Upper lobe of left lung (tissue), 6 donors: ENCODE measurements at regions not wholly inside any gene's neighbourhood (a gene's known extent, or its start where the extent isn't known, plus 50 kb on each side); places are given as distances from the start of the nearest gene placed in this dataset.
"Not testable (repeated sequence)": the region's sequence is repeated elsewhere in the genome, so short reads cannot be mapped to it uniquely, and the experiment has no call there.

Experiments used
- ATAC-seq, 2 donors: fragments of 200-7000 bp; cut with Tn5 transposase; one replicate each; pipeline ENCODE4 v1.9.1; 2022; ENCODE audit warnings: mild to moderate bottlenecking in 2 of 2, moderate library complexity in 2 of 2; ENCODE audit not compliant: low FRiP score in 2 of 2
- DNase-seq, 2 donors: peaks; one replicate each; pipeline ENCODE4 v3.0.0-alpha.2; 2019 to 2020
- H3K27ac ChIP-seq, 4 donors: fragments of 200-600 bp; sonication (generic); one replicate each; pipeline ENCODE4 v1.5.1; 2016 to 2019
- H3K27me3 ChIP-seq, 4 donors: fragments of 200-600 bp; sonication (generic); one replicate each; pipeline ENCODE4 v1.5.1; 2017 to 2019
- H3K36me3 ChIP-seq, 4 donors: fragments of 200-600 bp; sonication (generic); one replicate each; pipeline ENCODE4 v1.5.1; 2016 to 2019
- H3K4me1 ChIP-seq, 4 donors: fragments of 200-600 bp; sonication (generic); one replicate each; pipeline ENCODE4 v1.5.1; 2018 to 2019
- H3K4me3 ChIP-seq, 4 donors: fragments of 200-600 bp; sonication (generic); one replicate each; pipeline ENCODE4 v1.5.1; 2017 to 2019; ENCODE audit warnings: mild to moderate bottlenecking in 2 of 4, moderate library complexity in 1 of 4
- H3K9me3 ChIP-seq, 4 donors: fragments of 200-600 bp; sonication (generic); one replicate each; pipeline ENCODE4 v1.5.1; 2018 to 2019
- EP300 ChIP-seq, 4 donors: sonication (generic); formaldehyde crosslinking; IDR thresholded peaks; one replicate each; pipeline ENCODE4 v1.5.1; 2017; ENCODE audit warnings: antibody characterized with exemption in 4 of 4, control low read depth in 2 of 4
- POLR2A ChIP-seq, 4 donors: fragments of 450-650 bp; IDR thresholded peaks; one replicate each; pipeline ENCODE4 v1.5.1; 2016 to 2017; ENCODE audit warnings: antibody characterized with exemption in 4 of 4, mild to moderate bottlenecking in 2 of 4
- POLR2AphosphoS5 ChIP-seq, 2 donors: sonication (generic); formaldehyde crosslinking; IDR thresholded peaks; one replicate each; pipeline ENCODE4 v1.5.1; 2017; ENCODE audit warnings: antibody characterized with exemption in 2 of 2
- WGBS, 2 donors: methylation state at CpG; one replicate each; pipeline ENCODE4 v1.1.5; 2017 to 2018; 5-methylcytosine and 5-hydroxymethylcytosine counted together
- TF ChIP-seq, protein P1 (sequence below), 6 experiments: fragments of 450-650 bp in 4 of 6; fragments of 200-600 bp in 2 of 6; sonication (generic) in 2 of 6; IDR thresholded peaks; one replicate each; pipeline ENCODE4 v1.5.1; 2016 to 2019; ENCODE audit warnings: antibody characterized with exemption in 6 of 6
- donor health status: DM: no; HTN: no; CAD: no; lungs with moderate emphysema.
- donor health status: DM: no; HTN: yes; CAD: no; lungs with severe emphysema.

DNA sequence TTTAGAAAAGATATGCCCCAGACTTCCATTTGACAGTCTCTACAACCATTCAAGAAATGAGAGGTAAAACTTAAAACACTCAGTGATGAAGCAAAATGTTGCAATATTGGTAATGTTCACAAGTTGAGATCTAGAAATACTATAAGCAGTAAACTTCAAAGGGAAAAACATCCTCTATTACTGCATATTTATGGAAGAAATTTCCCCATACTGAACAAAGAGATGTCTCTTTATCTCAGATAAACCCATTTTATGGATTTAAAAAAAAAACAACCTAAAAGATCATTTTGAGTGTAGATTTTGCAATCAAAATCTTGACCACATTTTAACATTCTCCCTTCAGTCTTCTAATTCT, 177.8 kb upstream of the TAB2 start:
- ATAC-seq = no peak
- DNase-seq = no peak
- Histone ChIP-seq H3K27me3 (no peaks in the 10 kb centered on the region), H3K27ac (peak overlapping the region in 3 of 4 donors; percentile 12 to 60 (median 23)), H3K4me3 (no peak overlapping the region), H3K9me3 (no peaks in the 10 kb centered on the region), H3K4me1 (peaks cover 0 to 10% (median 8%) of the 10 kb centered on the region in 4 donors), H3K36me3 (no peaks in the 10 kb centered on the region)
- TF ChIP-seq, protein P1, sequence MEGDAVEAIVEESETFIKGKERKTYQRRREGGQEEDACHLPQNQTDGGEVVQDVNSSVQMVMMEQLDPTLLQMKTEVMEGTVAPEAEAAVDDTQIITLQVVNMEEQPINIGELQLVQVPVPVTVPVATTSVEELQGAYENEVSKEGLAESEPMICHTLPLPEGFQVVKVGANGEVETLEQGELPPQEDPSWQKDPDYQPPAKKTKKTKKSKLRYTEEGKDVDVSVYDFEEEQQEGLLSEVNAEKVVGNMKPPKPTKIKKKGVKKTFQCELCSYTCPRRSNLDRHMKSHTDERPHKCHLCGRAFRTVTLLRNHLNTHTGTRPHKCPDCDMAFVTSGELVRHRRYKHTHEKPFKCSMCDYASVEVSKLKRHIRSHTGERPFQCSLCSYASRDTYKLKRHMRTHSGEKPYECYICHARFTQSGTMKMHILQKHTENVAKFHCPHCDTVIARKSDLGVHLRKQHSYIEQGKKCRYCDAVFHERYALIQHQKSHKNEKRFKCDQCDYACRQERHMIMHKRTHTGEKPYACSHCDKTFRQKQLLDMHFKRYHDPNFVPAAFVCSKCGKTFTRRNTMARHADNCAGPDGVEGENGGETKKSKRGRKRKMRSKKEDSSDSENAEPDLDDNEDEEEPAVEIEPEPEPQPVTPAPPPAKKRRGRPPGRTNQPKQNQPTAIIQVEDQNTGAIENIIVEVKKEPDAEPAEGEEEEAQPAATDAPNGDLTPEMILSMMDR (IDR thresholded peaks at IDR 0.05) = no peak
- TF ChIP-seq POLR2AphosphoS5 (IDR thresholded peaks at IDR 0.05) = no peak
- no peak for TF ChIP-seq POLR2A (IDR thresholded peaks at IDR 0.05)
- TF ChIP-seq EP300 (IDR thresholded peaks at IDR 0.05) = no peak

DNA sequence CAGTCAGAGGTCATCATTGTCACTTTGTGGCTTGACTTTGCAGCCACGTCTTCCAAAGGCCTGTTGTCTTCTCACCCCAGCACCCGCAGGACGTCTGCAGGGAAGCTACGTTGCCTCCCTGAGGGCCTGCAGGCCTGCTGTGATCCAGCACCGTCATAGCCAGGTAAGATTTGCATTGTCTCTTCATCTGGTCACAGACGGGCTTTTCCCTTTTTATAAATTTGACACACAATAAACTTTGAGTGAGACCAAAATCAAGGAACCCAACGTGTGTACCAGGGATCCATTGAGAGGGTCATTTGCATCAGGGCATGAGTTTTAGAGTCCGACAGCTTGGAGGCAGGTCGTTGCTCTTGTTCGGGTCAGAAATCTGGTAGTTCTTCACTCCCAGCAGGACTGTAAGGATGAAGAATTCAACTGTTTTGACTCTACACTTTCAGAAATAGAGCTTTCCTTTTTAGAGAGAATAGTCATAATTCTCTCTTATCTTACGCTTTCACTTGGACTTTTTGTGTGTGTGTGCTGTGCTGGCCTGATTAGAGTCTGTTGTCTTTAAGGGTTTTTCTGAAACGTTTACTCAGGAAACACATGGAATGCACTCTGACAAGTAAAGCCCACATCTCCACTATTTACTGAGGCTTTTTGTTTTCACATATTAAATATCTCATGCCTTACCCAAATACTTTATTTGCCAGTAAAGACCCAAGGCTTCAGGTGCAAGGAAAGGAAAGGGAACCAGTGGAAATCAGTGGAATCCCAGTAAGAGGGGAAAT, 177.2 kb upstream of the TAB2 start:
- ATAC-seq (no peak), DNase-seq (no peak)
- no peaks in the 10 kb centered on the region for H3K9me3 ChIP-seq
- no peak overlapping the region for H3K4me3 ChIP-seq
- H3K36me3 ChIP-seq = no peaks in the 10 kb centered on the region
- H3K27me3 ChIP-seq = no peaks in the 10 kb centered on the region
- H3K4me1 ChIP-seq = peaks cover 0 to 10% (median 7%) of the 10 kb centered on the region in 4 donors
- TF ChIP-seq POLR2AphosphoS5 (IDR thresholded peaks at IDR 0.05) (no peak), EP300 (IDR thresholded peaks at IDR 0.05) (no peak), POLR2A (IDR thresholded peaks at IDR 0.05) (no peak)
- TF ChIP-seq, protein P1 (IDR thresholded peaks at IDR 0.05) = no peak
- peak overlapping the region in 3 of 4 donors; percentile 12 to 60 (median 23) for H3K27ac ChIP-seq
- WGBS, 2 donors = 45 to 48% methylated on average over 12 of the region's 12 CpGs

DNA sequence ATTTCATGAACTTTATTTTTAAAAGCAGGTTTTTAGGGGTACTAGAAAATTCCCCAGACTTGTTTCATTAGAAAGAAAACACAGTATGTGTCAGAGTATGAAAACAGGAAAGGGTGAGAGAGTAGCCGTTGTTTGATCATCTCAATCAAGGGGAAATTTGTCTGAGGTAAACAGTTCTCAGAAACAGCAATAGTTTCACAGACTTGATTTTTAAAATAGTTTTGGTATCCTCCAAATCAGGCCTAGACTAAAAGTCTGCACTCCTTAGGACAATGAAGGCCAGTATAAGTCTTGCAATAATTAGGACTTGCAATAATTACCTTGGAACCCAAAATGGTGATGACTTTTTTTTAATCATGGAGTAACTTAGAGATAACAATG, 176.6 kb upstream of the TAB2 start:
- ATAC-seq (no peak), DNase-seq (no peak)
- 23 to 26% methylated on average over 1 of the region's 1 CpG for WGBS, 2 donors
- Histone ChIP-seq H3K27me3 (no peaks in the 10 kb centered on the region), H3K9me3 (no peaks in the 10 kb centered on the region), H3K27ac (peak overlapping the region in 2 of 4 donors; percentile 12 to 60), H3K4me1 (peaks cover 0 to 10% (median 7%) of the 10 kb centered on the region in 4 donors), H3K4me3 (no peak overlapping the region), H3K36me3 (no peaks in the 10 kb centered on the region)
- TF ChIP-seq, protein P1 (IDR thresholded peaks at IDR 0.05) = no peak
- TF ChIP-seq POLR2AphosphoS5 (IDR thresholded peaks at IDR 0.05) (no peak), POLR2A (IDR thresholded peaks at IDR 0.05) (no peak)

DNA sequence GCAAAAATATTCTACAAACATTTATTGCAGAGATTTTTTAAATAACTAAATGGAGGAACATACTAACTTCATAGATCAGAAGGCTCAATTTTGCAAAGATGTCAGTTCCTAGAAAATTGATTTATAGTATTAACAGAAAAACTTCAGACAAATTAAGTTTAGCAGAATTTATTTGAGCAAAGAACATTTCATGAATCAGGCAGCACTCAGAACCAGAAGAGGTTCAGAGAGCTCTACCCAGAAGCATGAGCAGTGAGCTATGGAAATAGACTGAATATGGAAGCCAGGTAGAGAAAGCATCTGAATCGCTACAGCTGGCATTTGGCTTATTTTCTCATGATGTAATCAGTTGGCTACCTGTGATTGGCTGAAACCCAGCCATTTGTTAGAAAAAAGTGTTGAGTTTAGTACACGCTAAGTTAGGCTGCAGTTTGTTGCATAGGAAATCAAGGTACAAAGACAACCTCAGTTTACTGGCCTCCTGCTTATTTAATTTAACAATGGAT, 174.5 kb upstream of the TAB2 start:
- Histone ChIP-seq H3K9me3 (no peaks in the 10 kb centered on the region), H3K4me1 (peaks cover 1 to 10% (median 7%) of the 10 kb centered on the region in 4 donors), H3K36me3 (no peaks in the 10 kb centered on the region), H3K27ac (no peak overlapping the region), H3K27me3 (no peaks in the 10 kb centered on the region), H3K4me3 (no peak overlapping the region)
- DNase-seq (no peak), ATAC-seq (no peak)
- TF ChIP-seq POLR2AphosphoS5 (IDR thresholded peaks at IDR 0.05) (no peak), POLR2A (IDR thresholded peaks at IDR 0.05) (no peak), EP300 (IDR thresholded peaks at IDR 0.05) (no peak)
- TF ChIP-seq, protein P1 (IDR thresholded peaks at IDR 0.05) = no peak
- 93 to 96% methylated on average over 2 of the region's 2 CpGs for WGBS, 2 donors

DNA sequence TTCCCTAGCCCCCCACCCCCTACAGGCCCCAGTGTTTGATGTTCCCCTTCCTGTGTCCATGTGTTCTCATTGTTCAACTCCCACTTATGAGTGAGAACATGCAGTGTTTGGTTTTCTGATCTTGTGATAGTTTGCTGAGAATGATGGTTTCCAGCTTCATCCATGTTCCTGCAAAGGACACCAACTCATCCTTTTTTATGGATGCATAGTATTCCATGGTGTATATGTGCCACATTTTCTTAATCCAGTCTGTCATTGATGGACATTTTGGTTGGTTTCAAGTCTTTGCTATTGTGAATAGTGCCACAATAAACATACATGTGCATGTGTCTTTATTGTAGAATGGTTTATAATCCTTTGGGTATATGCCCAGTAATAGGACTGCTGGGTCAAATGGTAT, 171.7 kb upstream of the TAB2 start:
- ATAC-seq, DNase-seq, H3K4me1 ChIP-seq, H3K4me3 ChIP-seq, H3K27me3 ChIP-seq, H3K9me3 ChIP-seq, H3K27ac ChIP-seq, H3K36me3 ChIP-seq: not testable (repeated sequence)
